ENCODE measurements at regions not wholly inside any gene's neighbourhood (a gene's known extent, or its start where the extent isn't known, plus 50 kb on each side); places are given as distances from the start of the nearest gene placed in this dataset.
A peak's percentile ranks its signal among the peaks of the same experiment; 100 is the strongest.

GRCh38 chr4:11511321-11511720, 82.6 kb upstream of the HS3ST1 start:
- intact Hi-C loops (cut with DNase I) = no loop called here
- no peak for ATAC-seq
- H3K36me3 ChIP-seq = no peaks in the 10 kb centered on the region
- WGBS, 4 donors = 71 to 83% (median 75%) methylated on average over 3 of the region's 3 CpGs
- H3K9me3 ChIP-seq = no peaks in the 10 kb centered on the region
- H3K4me1 ChIP-seq = no peaks in the 10 kb centered on the region
- no peak for TF ChIP-seq CTCF (IDR thresholded peaks at IDR 0.05)
- no peak for TF ChIP-seq POLR2A (IDR thresholded peaks at IDR 0.05)
- no peak overlapping the region for H3K27ac ChIP-seq
- no peak for DNase-seq
- H3K27me3 ChIP-seq = no peaks in the 10 kb centered on the region
- H3K4me3 ChIP-seq = no peak overlapping the region

DNA sequence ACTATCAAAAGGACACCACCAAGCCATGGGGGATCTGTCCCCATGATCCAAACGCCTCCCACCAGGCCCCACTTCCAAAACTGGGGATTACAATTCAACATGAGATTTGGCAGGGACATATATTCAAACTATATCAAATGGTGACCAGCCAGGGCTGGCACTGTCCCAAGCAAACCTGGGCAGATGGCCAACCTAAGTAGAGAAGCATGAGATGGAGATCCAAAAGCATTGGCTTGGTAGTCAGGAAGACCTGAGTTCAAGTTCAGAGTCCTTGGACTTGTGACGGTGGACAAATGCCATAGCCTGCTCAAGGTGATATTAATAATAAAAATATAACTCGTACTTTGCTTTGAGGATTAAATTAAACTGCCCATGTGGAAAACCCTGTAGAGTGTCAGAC, 79.2 kb upstream of the HS3ST1 start:
- Histone ChIP-seq H3K4me1 (peaks cover 0 to 11% (median 0%) of the 10 kb centered on the region in 12 donors), H3K4me3 (no peak overlapping the region), H3K27ac (no peak overlapping the region), H3K36me3 (no peaks in the 10 kb centered on the region), H3K9me3 (no peaks in the 10 kb centered on the region), H3K27me3 (no peaks in the 10 kb centered on the region)
- WGBS, 4 donors = 48 to 65% (median 59%) methylated on average over 3 of the region's 3 CpGs
- ATAC-seq (no peak), DNase-seq (no peak)
- intact Hi-C loops (cut with DNase I) = no loop called here
- TF ChIP-seq POLR2A (IDR thresholded peaks at IDR 0.05) (no peak), CTCF (IDR thresholded peaks at IDR 0.05) (no peak)

- DNase-seq (no peak), ATAC-seq (no peak)
- Histone ChIP-seq H3K4me3 (no peak overlapping the region), H3K36me3 (no peaks in the 10 kb centered on the region), H3K9me3 (no peaks in the 10 kb centered on the region), H3K27me3 (no peaks in the 10 kb centered on the region), H3K4me1 (peaks cover 0 to 11% (median 0%) of the 10 kb centered on the region in 12 donors), H3K27ac (peak overlapping the region in 3 of 12 donors; percentile 14 to 44 (median 15))
- intact Hi-C loops (cut with DNase I) = no loop called here
- WGBS, 4 donors = 93 to 97% (median 95%) methylated on average over 4 of the region's 4 CpGs
- TF ChIP-seq CTCF (IDR thresholded peaks at IDR 0.05) = no peak
- TF ChIP-seq POLR2A (IDR thresholded peaks at IDR 0.05) = no peak
These were observed 77.5 kb upstream of the HS3ST1 start for GRCh38 chr4:11506194-11506593.

GRCh38 chr4:11505221-11505971, 76.7 kb upstream of the HS3ST1 start:
- 68 to 72% (median 70%) methylated on average over 5 of the region's 5 CpGs for WGBS, 4 donors

More at GRCh38 chr4:11505221-11505971, 76.7 kb upstream of the HS3ST1 start:
- DNase-seq (no peak), ATAC-seq (peak in 3 of 4 donors; percentile 42 to 60 (median 52))
- Histone ChIP-seq H3K27me3 (no peaks in the 10 kb centered on the region), H3K36me3 (no peaks in the 10 kb centered on the region), H3K27ac (peak overlapping the region in 5 of 12 donors; percentile 6 to 56 (median 15)), H3K4me1 (peaks cover 0 to 11% (median 0%) of the 10 kb centered on the region in 12 donors), H3K9me3 (no peaks in the 10 kb centered on the region), H3K4me3 (no peak overlapping the region)
- TF ChIP-seq CTCF (IDR thresholded peaks at IDR 0.05) (no peak), POLR2A (IDR thresholded peaks at IDR 0.05) (no peak)
- intact Hi-C loops (cut with DNase I) = no loop called here

All from heart left ventricle (tissue), 16 donors.